A549 (cell line): ENCODE measurements at regions not wholly inside any gene's neighbourhood (a gene's known extent, or its start where the extent isn't known, plus 50 kb on each side); places are given as distances from the start of the nearest gene placed in this dataset.

ENCODE experiments used
- CBX8 ChIP-seq: fragments of 200-600 bp; sonication (generic); IDR thresholded peaks from 2 replicates; pipeline ENCODE4 v1.6.1; 2016
- ESRRA ChIP-seq: fragments of 150-350 bp; IDR thresholded peaks from 2 replicates; pipeline ENCODE4 v1.6.1; 2014; ENCODE audit warnings: mild to moderate bottlenecking, low read length, borderline replicate concordance
- JUN ChIP-seq, 2 experiments: fragments of >200 bp; sonication (Bioruptor Twin); formaldehyde crosslinking; IDR thresholded peaks; 2 replicates in 1 of 2; 3 replicates in 1 of 2; pipeline ENCODE4 v1.6.1; 2016 to 2017
- MAZ ChIP-seq: fragments of 150-350 bp; IDR thresholded peaks from 2 replicates; pipeline ENCODE4 v1.6.1; 2014; ENCODE audit warnings: antibody characterized with exemption, low read depth, low read length, borderline replicate concordance
- NPAS2 ChIP-seq: fragments of 250-450 bp; sonication (Bioruptor Pico); IDR thresholded peaks from 2 replicates; pipeline ENCODE4 v1.8.0; 2022; ENCODE audit warnings: mild to moderate bottlenecking, moderate library complexity, borderline replicate concordance
- NR3C1 ChIP-seq: fragments of >200 bp; sonication (Bioruptor Twin); formaldehyde crosslinking; IDR thresholded peaks from 3 replicates; pipeline ENCODE4 v1.6.1; 2017
- POLR2AphosphoS2 ChIP-seq: conservative IDR thresholded peaks from 2 replicates; pipeline ENCODE4 v1.6.1; 2012; ENCODE audit warnings: low read length, improper control_type of control experiment, inconsistent platforms
- RAD21 ChIP-seq, 2 experiments: fragments of >200 bp in 1 of 2; sonication (Bioruptor Twin) in 1 of 2; formaldehyde crosslinking in 1 of 2; IDR thresholded peaks in 1 of 2; conservative IDR thresholded peaks in 1 of 2; 2 replicates in 1 of 2; 3 replicates in 1 of 2; pipeline ENCODE4 v1.6.1; 2012 to 2018; ENCODE audit warnings: inconsistent platforms in 1 of 2
- RFX5 ChIP-seq: fragments of 450-650 bp; IDR thresholded peaks from 2 replicates; pipeline ENCODE4 v1.7.1; 2014; ENCODE audit warnings: antibody characterized with exemption, mild to moderate bottlenecking, moderate library complexity
- TF ChIP-seq, protein P1 (sequence below): fragments of >200 bp; sonication (Bioruptor Twin); formaldehyde crosslinking; IDR thresholded peaks from 3 replicates; pipeline ENCODE4 v1.5.1; 2016
- TF ChIP-seq, protein P2 (sequence below): fragments of >200 bp; sonication (Bioruptor Twin); formaldehyde crosslinking; IDR thresholded peaks from 2 replicates; pipeline ENCODE4 v1.6.1; 2016

DNA sequence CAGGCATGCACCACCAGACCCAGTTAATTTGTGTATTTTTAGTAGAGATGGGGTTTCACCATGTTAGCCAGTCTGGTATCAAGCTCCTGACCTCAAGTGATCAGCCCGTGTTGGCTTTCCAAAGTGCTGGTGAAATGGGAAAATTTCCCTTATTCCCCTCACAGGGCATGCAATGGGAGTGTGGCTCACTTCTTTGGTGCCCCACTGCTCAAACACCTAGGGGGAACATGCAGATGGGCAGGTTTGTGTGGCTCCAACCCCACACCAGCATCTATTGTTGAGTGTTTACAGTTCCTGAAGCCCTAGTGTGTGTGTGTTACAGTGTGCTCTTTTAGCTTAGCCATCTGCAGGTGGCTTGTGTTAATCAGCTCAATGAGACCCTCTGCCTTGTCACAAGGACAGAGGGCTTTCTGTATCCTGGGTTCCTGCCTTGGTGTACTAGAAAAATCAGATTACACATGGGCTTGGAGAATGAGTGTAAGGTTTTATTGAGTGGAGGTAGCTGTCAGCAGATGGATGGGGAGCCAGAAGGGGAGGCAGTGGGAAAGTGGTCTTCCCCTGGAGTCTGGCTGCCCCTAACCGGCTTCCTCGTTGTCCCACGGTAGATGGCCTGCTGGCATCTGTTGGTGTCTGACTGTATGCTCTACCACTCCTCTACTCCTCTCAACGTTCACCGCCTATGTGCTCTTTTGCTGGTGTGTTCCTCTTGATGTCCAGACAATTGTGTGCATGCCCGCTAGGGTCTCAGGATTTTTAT lies 248.1 kb upstream of the CBLB start:
- TF ChIP-seq RFX5, result no peak
- no peak for TF ChIP-seq RAD21 (conservative IDR thresholded peaks at IDR 0.05 in 1 of 2, IDR thresholded peaks at IDR 0.05 in 1 of 2)
- TF ChIP-seq NPAS2 (CRISPR knock-in tag), result no peak
- TF ChIP-seq, protein P1, sequence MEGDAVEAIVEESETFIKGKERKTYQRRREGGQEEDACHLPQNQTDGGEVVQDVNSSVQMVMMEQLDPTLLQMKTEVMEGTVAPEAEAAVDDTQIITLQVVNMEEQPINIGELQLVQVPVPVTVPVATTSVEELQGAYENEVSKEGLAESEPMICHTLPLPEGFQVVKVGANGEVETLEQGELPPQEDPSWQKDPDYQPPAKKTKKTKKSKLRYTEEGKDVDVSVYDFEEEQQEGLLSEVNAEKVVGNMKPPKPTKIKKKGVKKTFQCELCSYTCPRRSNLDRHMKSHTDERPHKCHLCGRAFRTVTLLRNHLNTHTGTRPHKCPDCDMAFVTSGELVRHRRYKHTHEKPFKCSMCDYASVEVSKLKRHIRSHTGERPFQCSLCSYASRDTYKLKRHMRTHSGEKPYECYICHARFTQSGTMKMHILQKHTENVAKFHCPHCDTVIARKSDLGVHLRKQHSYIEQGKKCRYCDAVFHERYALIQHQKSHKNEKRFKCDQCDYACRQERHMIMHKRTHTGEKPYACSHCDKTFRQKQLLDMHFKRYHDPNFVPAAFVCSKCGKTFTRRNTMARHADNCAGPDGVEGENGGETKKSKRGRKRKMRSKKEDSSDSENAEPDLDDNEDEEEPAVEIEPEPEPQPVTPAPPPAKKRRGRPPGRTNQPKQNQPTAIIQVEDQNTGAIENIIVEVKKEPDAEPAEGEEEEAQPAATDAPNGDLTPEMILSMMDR, result no peak
- TF ChIP-seq, protein P2, sequence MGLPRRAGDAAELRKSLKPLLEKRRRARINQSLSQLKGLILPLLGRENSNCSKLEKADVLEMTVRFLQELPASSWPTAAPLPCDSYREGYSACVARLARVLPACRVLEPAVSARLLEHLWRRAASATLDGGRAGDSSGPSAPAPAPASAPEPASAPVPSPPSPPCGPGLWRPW, result no peak
- no peak for TF ChIP-seq POLR2AphosphoS2
- no peak for TF ChIP-seq ESRRA
- TF ChIP-seq MAZ, result no peak
- TF ChIP-seq CBX8, result no peak
- no peak for TF ChIP-seq JUN (IDR thresholded peaks at IDR 0.05)
- TF ChIP-seq NR3C1, result no peak
